Dendritic cell treated with granulocyte-macrophage colony-stimulating factor and Interleukin-4, amounts not matched to agents 40 ng/mL and 50 ng/mL, for 4 days (primary cell): ENCODE measurements at regions not wholly inside any gene's neighbourhood (a gene's known extent, or its start where the extent isn't known, plus 50 kb on each side); places are given as distances from the start of the nearest gene placed in this dataset.

Experiments used
- H3K27ac Mint-ChIP-seq: one replicate; pipeline ENCODE4 v1.8.0; 2022; ENCODE audit warnings: mild to moderate bottlenecking, mixed read lengths
- H3K27me3 Mint-ChIP-seq: one replicate; pipeline ENCODE4 v1.8.0; 2022; ENCODE audit warnings: mild to moderate bottlenecking, mixed read lengths
- H3K36me3 Mint-ChIP-seq: one replicate; pipeline ENCODE4 v1.8.0; 2022; ENCODE audit warnings: low read depth, mixed read lengths
- H3K4me1 Mint-ChIP-seq: one replicate; pipeline ENCODE4 v1.8.0; 2022; ENCODE audit warnings: low read depth, mixed read lengths
- H3K4me3 Mint-ChIP-seq: one replicate; pipeline ENCODE4 v1.8.0; 2022; ENCODE audit warnings: mild to moderate bottlenecking, moderate library complexity, mixed read lengths
- H3K9me3 Mint-ChIP-seq: one replicate; pipeline ENCODE4 v1.8.0; 2022; ENCODE audit warnings: mixed read lengths
- intact Hi-C: fragments of 100-400 bp; cut with micrococcal nuclease; formaldehyde crosslinking; loops from one replicate; pipeline ENCODE4 v1.15.0; 2022

DNA sequence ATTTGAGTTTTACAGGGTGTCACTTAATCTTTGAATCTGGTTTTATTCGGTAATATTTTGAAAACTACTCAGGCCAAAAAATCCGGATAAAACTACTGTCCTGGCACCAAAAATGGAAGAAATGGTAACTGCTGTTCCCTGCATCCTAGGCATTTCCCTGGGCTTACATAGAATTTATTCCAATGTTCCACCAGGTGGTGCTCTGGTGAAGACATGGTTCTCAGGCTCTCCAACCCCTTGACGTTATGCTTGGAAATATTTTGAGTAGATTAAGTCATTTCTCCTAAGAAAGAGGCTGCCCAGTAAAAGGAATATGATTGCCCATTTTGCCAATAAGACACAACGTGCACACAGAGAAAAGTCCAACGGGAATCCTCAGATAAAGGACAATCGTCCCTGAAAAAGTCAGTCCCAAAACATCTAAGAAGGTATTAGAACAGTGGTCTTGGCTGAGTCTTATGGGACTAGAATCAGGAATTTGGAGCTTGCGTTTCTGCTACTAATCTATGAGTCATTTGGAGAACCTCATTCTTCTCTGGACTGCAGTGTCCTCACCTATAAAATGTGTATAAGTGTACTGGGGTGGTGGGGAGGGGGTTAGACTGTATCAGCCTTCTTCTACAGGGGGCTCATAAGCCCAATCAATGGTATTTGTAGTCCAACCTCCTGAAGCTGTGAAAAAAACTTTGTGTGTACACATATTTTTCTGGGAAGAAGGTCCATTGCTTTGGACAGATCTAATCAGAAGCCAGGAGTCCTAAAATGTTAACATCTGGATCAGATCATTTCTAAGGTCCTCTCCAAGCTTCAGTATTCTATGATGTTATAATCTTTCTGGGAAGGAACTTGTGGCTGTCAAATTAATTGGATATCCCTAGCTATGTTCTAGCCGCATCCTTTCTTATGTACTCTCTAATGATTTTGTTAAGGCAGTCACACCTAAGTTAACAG is 131.0 kb upstream of the BMP2 start:
- intact Hi-C loops = loop anchor here (5.0 to 10.0 kb wide), 2 partner anchors 118 to 456 kb away; no protein-coding TSS in a partner anchor
- Mint-ChIP-seq H3K27ac (no peak overlapping the region), H3K27me3 (peaks cover 12% of the 10 kb centered on the region)

DNA sequence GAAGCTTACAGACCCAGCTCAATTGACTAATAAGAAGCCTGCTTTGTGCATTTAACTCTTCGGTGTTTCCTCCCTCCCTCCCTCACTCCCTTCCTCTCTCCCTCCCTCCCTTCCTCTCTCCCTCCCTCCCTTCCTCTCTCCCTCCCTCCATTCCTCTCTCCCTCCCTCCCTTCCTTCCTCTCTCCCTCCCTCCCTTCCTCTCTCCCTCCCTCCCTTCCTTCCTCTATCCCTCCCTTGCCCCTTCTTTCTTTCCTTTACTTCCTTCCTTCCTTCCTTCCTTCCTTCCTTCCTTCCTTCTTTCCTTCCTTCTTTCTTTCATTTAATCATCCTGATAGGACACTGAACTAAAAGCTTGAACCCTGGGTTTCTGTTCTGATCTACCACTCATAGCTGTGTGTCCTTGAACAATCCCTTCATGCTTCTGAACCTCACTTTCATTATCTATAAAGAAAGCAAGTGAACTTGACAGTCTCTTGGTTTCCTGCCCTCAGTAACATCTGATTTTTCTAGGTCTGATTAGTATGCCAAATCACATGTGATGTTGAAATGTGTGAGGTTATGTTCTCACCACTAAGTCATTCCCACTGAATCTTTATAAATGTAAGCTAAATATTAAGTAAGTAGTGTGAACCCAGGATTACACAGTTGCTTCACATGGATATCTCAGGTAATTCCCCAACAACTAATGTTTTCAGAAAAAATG is 132.3 kb upstream of the BMP2 start:
- no peaks in the 10 kb centered on the region for H3K9me3 Mint-ChIP-seq
- H3K4me1 Mint-ChIP-seq = peaks cover 5% of the 10 kb centered on the region

More for the DNA sequence above, 131.0 kb upstream of the BMP2 start:
- Mint-ChIP-seq H3K4me3 (no peak overlapping the region), H3K4me1 (peaks cover 5% of the 10 kb centered on the region), H3K36me3 (no peaks in the 10 kb centered on the region), H3K9me3 (no peaks in the 10 kb centered on the region)

DNA sequence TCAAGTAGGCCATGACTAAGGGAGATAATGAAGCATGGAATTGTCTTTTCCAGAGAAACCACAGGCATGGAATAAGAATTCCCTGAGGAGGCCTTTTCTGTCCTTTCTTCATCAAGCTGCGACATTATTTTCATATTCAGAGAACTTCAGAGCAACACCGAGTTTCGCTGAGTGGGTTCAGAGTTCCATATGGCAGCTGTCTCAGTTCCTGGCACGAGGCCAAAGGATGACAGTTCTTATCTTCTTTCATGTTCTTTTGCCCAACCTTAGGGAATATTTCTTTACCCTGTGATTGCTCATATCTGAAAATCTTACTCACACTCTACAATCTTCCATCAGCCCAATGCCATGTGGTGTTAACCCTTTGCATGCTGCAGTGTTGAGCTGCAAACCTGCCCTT is 135.3 kb upstream of the BMP2 start:
- H3K27me3 Mint-ChIP-seq = peaks cover 4% of the 10 kb centered on the region
- H3K27ac Mint-ChIP-seq = no peak overlapping the region
- H3K4me3 Mint-ChIP-seq = no peak overlapping the region
- H3K4me1 Mint-ChIP-seq = peaks cover 5% of the 10 kb centered on the region
- H3K36me3 Mint-ChIP-seq = no peaks in the 10 kb centered on the region
- H3K9me3 Mint-ChIP-seq = no peaks in the 10 kb centered on the region
- intact Hi-C loops = loop anchor here (10.0 kb wide), 1 partner anchor 123 kb away; no protein-coding TSS in a partner anchor

More for the DNA sequence above, 132.3 kb upstream of the BMP2 start:
- Mint-ChIP-seq H3K27me3 (peaks cover 4% of the 10 kb centered on the region), H3K27ac (no peak overlapping the region), H3K4me3 (no peak overlapping the region), H3K36me3 (no peaks in the 10 kb centered on the region)
- intact Hi-C loops = loop anchor here (5.0 to 10.0 kb wide), 2 partner anchors 120 to 457 kb away; no protein-coding TSS in a partner anchor

DNA sequence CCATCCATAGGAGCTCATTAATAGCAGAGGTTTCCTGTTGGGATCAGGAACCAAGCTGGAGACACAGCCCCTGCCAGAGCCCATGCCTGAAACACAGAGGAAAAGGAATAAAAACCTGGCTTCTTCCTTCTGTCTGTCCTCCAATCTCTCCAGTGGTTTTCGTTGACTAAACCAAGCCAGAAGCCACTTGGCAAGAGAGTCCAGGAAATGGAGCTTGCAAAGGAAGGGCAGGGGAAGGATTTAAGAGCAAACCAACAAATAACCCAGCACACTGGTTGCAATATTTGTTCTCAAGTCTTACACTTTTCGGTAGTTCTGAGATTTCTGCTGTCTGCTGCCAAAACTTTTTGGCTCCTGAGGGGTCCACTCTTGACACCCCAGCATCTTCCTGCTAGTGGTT is 137.0 kb upstream of the BMP2 start:
- intact Hi-C loops = loop anchor here (10.0 kb wide), 1 partner anchor 124 kb away; no protein-coding TSS in a partner anchor
- Mint-ChIP-seq H3K4me1 (peaks cover 5% of the 10 kb centered on the region), H3K4me3 (no peak overlapping the region), H3K36me3 (no peaks in the 10 kb centered on the region), H3K27ac (no peak overlapping the region), H3K27me3 (peaks cover 4% of the 10 kb centered on the region), H3K9me3 (no peaks in the 10 kb centered on the region)

DNA sequence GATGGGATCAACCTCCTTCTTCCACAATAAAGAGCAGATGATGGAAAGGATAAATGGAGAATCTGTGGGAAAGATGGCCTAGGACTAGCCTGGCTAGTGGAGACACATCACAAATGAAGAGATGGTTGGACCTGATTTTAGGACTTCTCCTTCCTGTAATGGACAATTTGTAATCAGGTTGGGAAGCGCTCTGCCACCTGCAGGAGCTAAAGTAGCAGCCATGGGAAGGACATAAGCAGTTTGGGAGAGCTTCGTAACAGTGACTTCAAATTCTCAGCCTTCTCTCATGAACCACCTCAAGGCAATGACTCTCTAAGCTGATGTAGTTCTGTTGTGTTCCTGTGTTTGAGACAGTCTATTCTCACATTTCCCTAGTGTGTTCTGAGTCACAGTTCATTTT is 137.9 kb upstream of the BMP2 start:
- Mint-ChIP-seq H3K27me3 (peaks cover 3% of the 10 kb centered on the region), H3K4me1 (no peaks in the 10 kb centered on the region), H3K36me3 (no peaks in the 10 kb centered on the region), H3K4me3 (no peak overlapping the region), H3K9me3 (no peaks in the 10 kb centered on the region), H3K27ac (no peak overlapping the region)
- intact Hi-C loops = no loop called here

DNA sequence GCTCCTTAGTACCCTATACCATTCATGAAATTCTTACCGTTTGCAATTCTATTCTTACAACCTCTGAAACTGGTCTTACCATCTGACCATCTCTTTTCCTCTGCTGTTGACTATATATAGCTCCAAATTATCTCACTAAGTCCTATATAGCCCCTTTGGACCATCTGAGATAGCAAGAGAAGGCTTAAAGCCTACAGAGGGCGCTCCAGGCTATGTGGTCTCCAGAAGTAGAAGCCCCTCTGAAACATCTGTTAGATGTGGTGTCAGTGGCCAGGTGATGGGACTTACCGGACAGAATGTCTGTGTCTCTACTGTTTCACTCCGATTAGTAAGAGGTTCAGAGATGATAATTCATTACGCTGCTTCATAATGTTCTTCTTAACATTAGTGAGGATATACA is 140.7 kb upstream of the BMP2 start:
- peaks cover 3% of the 10 kb centered on the region for H3K27me3 Mint-ChIP-seq

DNA sequence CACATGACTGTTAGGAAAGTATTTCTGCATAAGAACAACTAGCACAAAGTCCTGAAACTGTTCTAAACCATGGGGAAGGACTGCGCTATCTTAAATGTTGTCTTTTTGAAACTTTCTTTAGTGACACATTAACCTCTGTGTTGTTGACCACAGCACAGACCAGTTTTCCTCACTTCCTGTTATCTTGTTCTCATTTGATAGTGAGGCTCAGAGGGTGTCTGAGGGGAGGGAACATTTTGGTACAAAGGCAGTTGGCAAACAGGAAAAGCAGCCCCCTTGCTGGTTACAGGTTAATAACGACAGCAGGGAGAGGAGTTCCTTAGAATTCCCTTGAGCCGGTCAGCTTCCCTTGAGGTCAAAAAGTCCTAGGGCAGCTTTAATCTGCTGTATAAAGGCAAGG is 143.5 kb upstream of the BMP2 start:
- no peaks in the 10 kb centered on the region for H3K36me3 Mint-ChIP-seq
- no peak overlapping the region for H3K4me3 Mint-ChIP-seq

More for the DNA sequence above, 140.7 kb upstream of the BMP2 start:
- no peak overlapping the region for H3K27ac Mint-ChIP-seq
- no peaks in the 10 kb centered on the region for H3K36me3 Mint-ChIP-seq
- no peaks in the 10 kb centered on the region for H3K9me3 Mint-ChIP-seq
- no peak overlapping the region for H3K4me3 Mint-ChIP-seq
- intact Hi-C loops = no loop called here
- H3K4me1 Mint-ChIP-seq = no peaks in the 10 kb centered on the region

DNA sequence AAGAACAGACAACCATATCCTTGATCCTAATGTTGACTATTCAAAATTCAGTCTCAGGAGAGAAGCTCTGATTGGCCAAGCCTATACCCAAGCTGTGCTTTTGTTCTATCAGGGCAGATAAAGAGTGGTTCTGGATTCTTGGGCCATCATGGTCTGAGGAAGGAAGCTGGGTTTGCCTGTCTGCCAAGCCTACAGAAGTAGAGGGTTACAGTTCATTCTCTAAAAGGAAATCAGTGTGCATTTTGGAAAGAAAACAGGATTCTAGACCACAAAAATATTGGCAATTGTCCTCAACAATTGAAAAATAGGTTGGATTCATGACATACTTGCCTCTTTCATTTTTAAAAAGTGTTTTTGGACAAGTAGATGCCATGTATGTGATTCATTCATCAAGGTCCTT is 145.4 kb upstream of the BMP2 start:
- H3K36me3 Mint-ChIP-seq = no peaks in the 10 kb centered on the region
- no peak overlapping the region for H3K27ac Mint-ChIP-seq
- H3K4me1 Mint-ChIP-seq = no peaks in the 10 kb centered on the region
- no peak overlapping the region for H3K4me3 Mint-ChIP-seq
- intact Hi-C loops = no loop called here
- H3K27me3 Mint-ChIP-seq = no peaks in the 10 kb centered on the region
- H3K9me3 Mint-ChIP-seq = no peaks in the 10 kb centered on the region

More for the DNA sequence above, 143.5 kb upstream of the BMP2 start:
- Mint-ChIP-seq H3K9me3 (no peaks in the 10 kb centered on the region), H3K27ac (no peak overlapping the region), H3K4me1 (no peaks in the 10 kb centered on the region), H3K27me3 (no peaks in the 10 kb centered on the region)
- intact Hi-C loops = no loop called here

DNA sequence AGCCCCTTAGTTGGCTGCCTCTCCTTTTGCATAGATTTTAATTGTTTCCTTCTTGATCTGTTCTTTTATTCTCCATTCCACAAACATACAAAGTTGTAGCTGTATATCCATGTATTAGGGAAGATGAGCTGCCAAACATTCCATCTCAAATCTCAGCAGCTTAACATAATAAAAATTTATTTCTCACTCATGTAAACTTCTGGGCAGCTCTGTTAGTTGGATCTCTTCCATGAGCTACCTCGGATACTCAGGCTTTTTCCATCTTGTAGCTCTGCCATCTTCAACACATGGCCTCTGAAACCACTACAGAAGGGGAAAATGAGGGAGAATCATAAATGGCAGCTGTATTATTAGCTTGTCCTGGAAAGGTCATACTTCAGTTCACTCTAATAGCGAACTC is 149.4 kb upstream of the BMP2 start:
- H3K4me1 Mint-ChIP-seq = no peaks in the 10 kb centered on the region
- H3K36me3 Mint-ChIP-seq = no peaks in the 10 kb centered on the region
- no peaks in the 10 kb centered on the region for H3K9me3 Mint-ChIP-seq
- H3K27ac Mint-ChIP-seq = no peak overlapping the region
- H3K4me3 Mint-ChIP-seq = no peak overlapping the region
- no peaks in the 10 kb centered on the region for H3K27me3 Mint-ChIP-seq
- intact Hi-C loops = no loop called here

DNA sequence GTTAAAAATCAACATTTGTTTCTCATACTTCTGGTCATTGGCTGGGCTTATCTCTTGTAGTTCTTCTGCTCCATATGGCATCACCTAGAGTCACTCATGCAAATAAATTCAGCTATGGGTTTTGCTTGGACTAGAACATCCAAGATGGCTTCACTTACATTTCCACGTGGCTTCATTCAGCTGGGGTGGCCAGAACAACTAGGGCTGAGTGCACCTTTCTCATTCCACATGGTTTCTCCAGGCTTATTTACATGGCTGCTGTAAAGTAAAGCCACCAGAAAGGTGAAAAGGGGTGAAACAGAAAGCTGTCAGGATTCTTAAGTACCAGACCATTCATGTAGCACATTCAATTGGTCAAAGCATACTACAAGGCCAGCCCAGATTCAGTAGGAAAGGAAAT is 151.1 kb upstream of the BMP2 start:
- Mint-ChIP-seq H3K4me1 (no peaks in the 10 kb centered on the region), H3K27me3 (no peaks in the 10 kb centered on the region), H3K27ac (no peak overlapping the region), H3K9me3 (no peaks in the 10 kb centered on the region), H3K36me3 (no peaks in the 10 kb centered on the region), H3K4me3 (no peak overlapping the region)
- intact Hi-C loops = no loop called here

DNA sequence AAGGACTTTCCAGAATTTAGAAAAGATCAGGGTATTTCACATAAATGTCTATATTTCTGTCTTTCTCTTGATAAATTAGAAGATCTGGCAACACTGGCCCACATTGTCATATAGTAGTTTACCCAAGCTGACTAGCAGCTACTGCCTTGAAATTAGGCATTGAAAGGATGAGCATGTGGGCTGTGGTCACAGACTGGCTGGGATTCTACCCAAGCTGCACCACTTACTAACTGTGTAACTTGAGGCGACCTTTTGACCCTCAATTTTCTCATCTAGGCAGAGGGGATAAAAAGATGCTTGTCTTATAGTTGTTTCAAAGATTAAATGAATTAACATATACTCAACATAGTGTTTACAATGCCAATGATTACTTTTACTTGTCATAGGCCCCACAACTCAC is 152.7 kb upstream of the BMP2 start:
- no peaks in the 10 kb centered on the region for H3K27me3 Mint-ChIP-seq
- intact Hi-C loops = no loop called here
- H3K36me3 Mint-ChIP-seq = no peaks in the 10 kb centered on the region
- no peaks in the 10 kb centered on the region for H3K4me1 Mint-ChIP-seq
- H3K27ac Mint-ChIP-seq = no peak overlapping the region
- H3K4me3 Mint-ChIP-seq = no peak overlapping the region
- no peaks in the 10 kb centered on the region for H3K9me3 Mint-ChIP-seq

DNA sequence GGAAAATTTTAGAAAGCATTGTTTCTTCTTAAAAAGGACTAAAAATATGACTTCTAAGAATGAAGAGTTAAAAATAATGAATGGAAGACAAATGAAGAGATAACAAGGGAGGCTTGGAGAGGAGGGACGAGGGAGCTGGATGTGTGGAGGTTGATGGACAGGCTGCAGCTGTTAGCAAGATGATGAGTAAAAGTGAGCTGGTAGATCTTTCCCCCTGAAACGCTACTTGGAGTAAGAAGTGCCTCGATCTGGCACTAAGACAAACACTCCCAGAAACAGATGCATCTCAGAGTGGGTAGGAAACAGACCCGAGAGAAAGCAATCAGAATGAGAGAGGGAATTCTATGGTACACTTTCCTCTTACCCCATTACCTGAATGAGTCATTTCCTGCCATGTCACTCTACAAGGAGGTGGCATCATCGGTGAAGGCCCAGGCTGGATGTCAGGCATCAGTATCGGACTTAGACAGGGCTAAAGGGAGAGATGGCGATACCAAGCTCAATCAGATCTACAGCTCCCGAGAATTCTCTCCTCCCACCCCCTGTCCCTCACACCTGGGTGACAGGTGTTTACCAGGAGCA is 154.1 kb upstream of the BMP2 start:
- H3K27ac Mint-ChIP-seq = no peak overlapping the region
- H3K9me3 Mint-ChIP-seq = no peaks in the 10 kb centered on the region
- H3K27me3 Mint-ChIP-seq = no peaks in the 10 kb centered on the region
- intact Hi-C loops = no loop called here
- no peaks in the 10 kb centered on the region for H3K36me3 Mint-ChIP-seq
- no peak overlapping the region for H3K4me3 Mint-ChIP-seq
- no peaks in the 10 kb centered on the region for H3K4me1 Mint-ChIP-seq

DNA sequence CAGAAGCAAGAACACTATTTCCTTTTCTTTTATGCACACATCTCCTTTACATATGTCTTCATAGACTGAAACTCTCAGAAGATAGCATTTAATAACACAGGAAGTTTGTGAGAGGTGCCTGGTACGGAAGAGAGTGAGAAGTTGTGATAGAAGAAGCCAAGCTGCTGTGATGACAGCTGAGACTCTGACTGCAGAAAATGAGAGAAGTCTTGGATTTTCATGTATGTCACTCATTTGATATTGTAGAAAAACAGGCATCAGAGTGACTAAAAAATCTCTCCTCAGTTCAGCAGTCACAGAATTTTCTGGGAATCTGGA is 154.9 kb upstream of the BMP2 start:
- Mint-ChIP-seq H3K4me3 (no peak overlapping the region), H3K4me1 (no peaks in the 10 kb centered on the region), H3K27ac (no peak overlapping the region), H3K9me3 (no peaks in the 10 kb centered on the region), H3K36me3 (no peaks in the 10 kb centered on the region), H3K27me3 (no peaks in the 10 kb centered on the region)
- intact Hi-C loops = no loop called here
